HG03060 (cell line): ENCODE measurements at regions not wholly inside any gene's neighbourhood (a gene's known extent, or its start where the extent isn't known, plus 50 kb on each side); places are given as distances from the start of the nearest gene placed in this dataset.
"Not testable (repeated sequence)": the region's sequence is repeated elsewhere in the genome, so short reads cannot be mapped to it uniquely, and the experiment has no call there.

Experiments used
- ATAC-seq: cut with Tn5 transposase; IDR thresholded peaks from one replicate; pipeline ENCODE4 v1.9.1; 2021; ENCODE audit warnings: low read depth, moderate number of reproducible peaks; ENCODE audit not compliant: unreplicated experiment

DNA sequence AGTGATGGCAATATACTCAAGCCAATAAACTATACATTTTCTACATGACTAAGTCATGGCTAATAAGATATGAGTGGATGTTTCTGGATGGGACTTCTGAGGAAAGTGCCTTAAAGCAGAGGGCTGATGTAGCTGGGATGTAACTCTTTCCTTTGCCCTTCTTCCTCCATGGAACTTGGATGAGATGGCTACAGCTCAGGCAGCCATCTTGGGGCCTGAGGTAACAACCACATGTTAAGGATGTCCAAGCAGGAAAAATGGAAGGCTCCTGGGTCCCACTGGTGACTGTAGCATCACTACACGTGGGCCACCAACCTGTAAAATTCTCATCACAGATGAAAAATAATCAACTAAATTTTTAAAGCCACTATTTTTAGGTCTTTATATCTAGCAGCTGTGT, 54.4 kb upstream of the GRIP1 start:
- ATAC-seq: no peak

DNA sequence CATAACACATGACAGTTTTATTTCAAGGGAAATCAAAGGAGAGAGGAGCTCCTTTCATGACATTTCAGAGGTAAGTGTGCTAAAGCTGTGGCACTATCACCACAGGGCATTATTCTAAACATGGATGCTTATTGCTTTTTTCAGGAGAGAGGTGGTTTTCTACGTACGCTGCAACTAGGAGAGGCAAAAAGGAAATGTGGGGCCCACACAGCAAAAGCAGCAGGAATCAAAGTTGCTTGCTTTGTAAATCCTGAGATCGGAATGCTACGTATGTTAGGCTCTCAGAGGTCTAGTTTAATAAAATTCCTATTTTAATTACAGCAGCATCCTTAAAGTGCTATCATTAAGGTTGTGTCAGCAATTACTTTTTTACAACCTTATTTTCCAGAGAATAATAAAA, 55.0 kb upstream of the GRIP1 start:
- no peak for ATAC-seq

GRCh38 chr12:66735275-66735674, 56.4 kb upstream of the GRIP1 start:
- ATAC-seq: no peak

GRCh38 chr12:66736931-66737330, 58.1 kb upstream of the GRIP1 start:
- no peak for ATAC-seq

DNA sequence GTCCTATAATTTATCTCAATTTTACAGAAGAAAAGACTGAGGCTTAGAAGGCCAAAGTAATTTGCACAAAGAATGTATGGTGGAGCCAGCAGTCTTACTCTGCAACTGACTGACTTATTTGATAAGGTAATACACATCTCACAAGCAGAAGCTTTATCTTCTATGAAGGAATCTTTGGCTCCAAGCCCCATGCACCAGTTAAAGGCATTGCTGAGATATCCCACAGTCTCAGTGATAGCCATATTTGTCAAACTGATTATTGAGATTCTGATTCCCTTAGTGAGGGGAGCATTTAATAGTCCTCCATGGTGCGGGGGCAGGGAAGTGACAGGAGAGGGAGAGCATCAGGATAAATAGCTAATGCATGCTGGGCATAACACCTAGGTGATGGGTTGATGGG, 60.4 kb upstream of the GRIP1 start:
- ATAC-seq: no peak

DNA sequence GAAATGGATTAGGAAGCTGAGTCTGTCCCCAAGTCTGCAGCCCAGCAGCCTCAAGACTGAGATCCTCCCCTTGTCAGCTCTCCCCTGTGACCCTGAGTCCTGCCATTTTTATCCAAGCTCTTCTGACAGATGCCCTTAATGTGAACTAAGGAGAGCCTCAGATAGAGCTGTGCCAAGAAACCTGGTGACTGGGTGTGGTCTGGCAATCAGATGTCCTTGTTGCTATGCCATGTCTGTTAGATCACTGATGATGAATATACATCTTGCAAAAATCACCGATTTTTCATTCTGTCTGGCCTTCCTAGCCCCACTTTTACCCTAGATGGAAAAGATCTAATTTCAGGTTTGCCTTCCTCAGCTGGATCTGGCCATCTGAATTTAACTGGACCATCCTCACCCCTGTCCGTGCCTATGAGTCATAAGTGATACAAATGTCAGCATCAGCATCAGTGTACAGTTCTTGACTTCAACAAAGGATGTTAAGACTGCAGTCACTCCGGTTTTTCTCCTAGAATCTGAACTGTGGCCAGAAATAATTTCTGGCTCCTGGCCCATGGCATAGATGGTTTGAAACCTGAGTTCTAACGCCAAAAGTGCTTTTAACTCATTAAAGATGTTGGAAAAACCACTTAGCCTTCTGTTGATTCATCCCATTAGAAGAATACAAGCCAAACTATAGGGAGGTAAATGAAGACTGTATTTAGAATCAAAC, 61.2 kb upstream of the GRIP1 start:
- no peak for ATAC-seq

DNA sequence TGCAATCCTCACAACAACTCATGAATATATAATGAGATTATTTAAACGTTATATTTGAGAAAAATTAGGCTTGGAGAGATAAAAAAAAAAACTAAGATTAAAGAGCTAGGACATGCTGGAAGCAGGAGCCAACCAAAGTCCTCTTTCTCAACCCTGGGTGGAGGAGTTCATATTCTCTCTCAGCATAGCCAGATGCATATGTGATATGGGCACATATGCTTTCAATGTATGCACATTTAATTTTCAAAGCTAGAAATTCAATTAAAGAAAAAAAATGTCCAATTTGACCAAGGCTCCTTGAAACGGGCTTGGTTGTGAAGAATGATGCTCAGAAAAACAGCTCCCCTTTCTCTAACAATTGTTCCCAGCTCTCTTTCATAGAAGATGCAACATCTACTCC, 61.9 kb upstream of the GRIP1 start:
- ATAC-seq: no peak

GRCh38 chr12:66741919-66742318, 63.0 kb upstream of the GRIP1 start:
- no peak for ATAC-seq

- no peak for ATAC-seq
Measured at GRCh38 chr12:66742508-66743367, 63.9 kb upstream of the GRIP1 start.

DNA sequence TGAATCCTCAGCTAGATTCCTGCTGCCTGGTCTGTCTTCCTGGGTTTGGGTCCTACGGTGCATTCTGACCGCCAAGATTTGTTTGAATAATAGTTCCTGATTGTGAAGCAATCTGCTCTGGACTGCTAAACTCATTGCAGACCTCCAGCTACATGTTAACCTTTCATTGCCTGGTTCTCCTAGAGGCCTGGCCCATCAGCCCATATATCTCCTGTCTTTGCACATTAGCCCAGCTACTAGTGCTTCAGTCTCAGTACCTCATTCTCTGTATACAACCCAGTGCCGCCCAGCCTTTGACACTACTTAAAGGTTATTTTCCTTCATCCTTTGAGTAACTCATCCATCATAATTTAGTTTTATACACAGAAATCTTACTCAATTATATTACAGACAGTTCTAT, 65.6 kb upstream of the GRIP1 start:
- ATAC-seq: no peak

DNA sequence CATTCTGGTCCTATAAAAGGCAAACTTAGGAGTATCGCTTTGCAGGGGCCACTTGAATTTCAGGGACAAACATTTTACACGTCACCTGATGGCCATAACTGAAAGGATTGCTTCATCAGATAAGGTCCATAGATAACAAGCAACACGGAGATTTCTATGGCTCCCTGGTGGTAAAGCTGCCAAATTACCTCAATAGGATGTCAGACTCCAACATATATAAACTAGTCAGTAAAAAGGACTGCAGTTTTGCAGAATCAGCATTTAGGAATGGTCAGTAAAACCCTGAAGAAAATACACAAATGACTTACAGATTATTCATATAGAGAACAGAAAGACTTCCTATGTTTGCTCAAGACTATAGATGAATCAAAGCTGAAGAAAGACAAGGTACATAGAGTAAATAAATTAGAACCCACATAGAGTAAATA, 66.1 kb upstream of the GRIP1 start:
- ATAC-seq: no peak

DNA sequence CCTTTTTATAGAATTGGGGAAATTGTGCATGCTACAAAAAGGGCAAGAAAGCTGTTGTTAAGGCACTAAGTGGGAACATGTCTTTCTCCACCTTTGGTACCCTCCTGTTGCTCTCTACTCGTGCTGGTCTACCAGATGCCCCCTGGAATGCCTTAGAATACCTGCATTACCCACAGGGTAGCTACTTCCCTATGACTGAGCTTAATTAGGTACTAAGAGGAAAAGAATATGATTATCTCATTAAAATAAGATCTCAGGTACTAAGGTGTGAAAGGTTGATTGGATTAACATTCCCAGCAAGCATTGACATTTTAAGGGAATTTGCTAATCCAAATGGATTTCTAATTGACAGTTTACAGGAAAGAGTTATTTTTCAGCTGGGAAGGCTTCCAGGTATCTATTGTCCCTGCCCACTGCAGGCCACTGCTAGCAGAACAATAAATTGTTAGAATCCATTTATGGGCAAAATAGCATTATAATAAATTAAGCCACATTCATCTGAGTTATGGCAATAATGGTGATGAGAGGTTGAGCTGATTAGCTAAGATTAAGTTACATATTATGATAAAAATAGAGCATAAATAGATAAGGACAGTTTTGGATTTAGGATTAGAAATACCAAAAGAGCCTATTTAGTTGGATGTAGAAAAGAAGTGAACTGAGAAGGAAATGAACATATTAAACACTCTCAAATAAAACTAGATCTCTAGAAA, 67.8 kb upstream of the GRIP1 start:
- ATAC-seq: no peak

- no peak for ATAC-seq
Measured at GRCh38 chr12:66751432-66752113, 72.7 kb upstream of the GRIP1 start.

DNA sequence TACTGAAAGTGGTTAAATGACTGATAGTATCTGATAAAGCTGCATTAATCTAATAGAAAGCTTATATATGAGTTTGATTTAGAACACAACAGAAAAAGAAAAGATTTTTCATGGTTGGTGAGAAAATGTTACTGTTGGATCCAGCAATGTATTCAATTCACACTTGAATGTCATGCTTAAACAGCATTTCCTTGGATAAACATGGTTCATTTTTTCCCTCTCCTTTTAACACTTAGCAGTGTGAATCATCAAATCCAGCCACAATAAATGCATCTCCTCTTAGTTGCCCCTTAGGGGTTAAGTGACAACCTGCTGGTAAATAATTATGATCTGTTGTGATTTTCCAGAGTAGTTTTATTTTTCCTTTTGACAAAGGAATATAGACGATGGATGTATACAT, 74.9 kb upstream of the GRIP1 start:
- no peak for ATAC-seq

GRCh38 chr12:66755727-66756395, 77.0 kb upstream of the GRIP1 start:
- ATAC-seq: no peak

- no peak for ATAC-seq
Measured at GRCh38 chr12:66756631-66757030, 77.8 kb upstream of the GRIP1 start.

DNA sequence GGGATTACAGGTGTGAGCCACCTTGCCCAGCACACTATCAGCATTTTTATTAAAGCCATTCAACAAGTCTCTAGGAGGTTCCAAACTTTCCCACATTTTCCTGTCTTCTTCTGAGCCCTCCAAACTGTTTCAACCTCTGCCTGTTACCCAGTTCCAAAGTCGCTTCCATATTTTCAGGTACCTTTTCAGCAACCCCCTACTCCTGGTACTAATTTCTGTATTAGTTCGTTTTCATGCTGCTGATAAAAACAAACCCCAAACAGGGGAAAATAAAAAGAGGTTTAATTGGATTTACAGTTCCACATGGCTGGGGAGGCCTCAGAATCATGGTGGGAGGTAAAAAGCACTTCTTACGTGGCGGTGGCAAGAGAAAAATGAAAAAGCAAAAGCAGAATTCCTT, 81.2 kb upstream of the GRIP1 start:
- not testable (repeated sequence) for ATAC-seq

DNA sequence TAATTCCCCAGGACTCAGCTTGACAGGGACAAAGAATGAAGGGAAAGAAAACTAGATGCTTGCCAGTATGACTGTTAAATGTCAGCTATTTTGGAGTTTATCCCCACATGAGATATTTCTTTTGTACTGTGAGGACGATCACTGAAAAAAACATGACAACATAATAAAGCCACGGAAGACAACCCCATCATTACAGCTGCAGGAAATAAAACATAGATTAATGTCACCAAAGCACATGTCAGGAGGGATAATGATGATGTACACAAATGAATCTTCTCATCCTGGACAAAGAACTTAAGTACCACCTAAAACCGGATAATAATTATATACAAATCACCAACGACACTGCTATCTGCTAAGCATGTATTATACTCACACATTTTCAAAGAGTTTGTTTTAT, 84.6 kb upstream of the GRIP1 start:
- ATAC-seq: no peak

GRCh38 chr12:66765204-66765603, 86.3 kb upstream of the GRIP1 start:
- ATAC-seq: no peak

GRCh38 chr12:66767536-66767935, 88.7 kb upstream of the GRIP1 start:
- no peak for ATAC-seq
